Liver (tissue), 8 donors: ENCODE measurements at regions not wholly inside any gene's neighbourhood (a gene's known extent, or its start where the extent isn't known, plus 50 kb on each side); places are given as distances from the start of the nearest gene placed in this dataset.
A peak's percentile ranks its signal among the peaks of the same experiment; 100 is the strongest.
"Not testable (repeated sequence)": the region's sequence is repeated elsewhere in the genome, so short reads cannot be mapped to it uniquely, and the experiment has no call there.

Source experiments
- DNase-seq: peaks from one replicate; pipeline ENCODE4 v3.0.0-alpha.2; 2017; ENCODE audit warnings: low spot score
- H3K27ac ChIP-seq, 2 donors: one replicate each; pipeline ENCODE4 v1.7.0; 2013; ENCODE audit warnings: inconsistent platforms in 2 of 2, low read length in 2 of 2, control low read depth in 1 of 2, low read depth in 1 of 2, mild to moderate bottlenecking in 1 of 2
- H3K27me3 ChIP-seq, 4 donors: one replicate each; pipeline versions ENCODE4 v1.6.1 to v1.7.0; 2013; ENCODE audit warnings: low read length in 3 of 4, inconsistent platforms in 1 of 4, mild to moderate bottlenecking in 1 of 4, moderate library complexity in 1 of 4; ENCODE audit not compliant: control insufficient read depth in 4 of 4, insufficient read depth in 4 of 4
- H3K36me3 ChIP-seq, 4 donors: one replicate each; pipeline versions ENCODE4 v1.6.1 to v1.7.0; 2013; ENCODE audit warnings: low read length in 3 of 4, mild to moderate bottlenecking in 3 of 4, low read depth in 1 of 4, moderate library complexity in 1 of 4; ENCODE audit not compliant: control insufficient read depth in 4 of 4, insufficient read depth in 3 of 4
- H3K4me1 ChIP-seq, 4 donors: one replicate each; pipeline versions ENCODE4 v1.6.1 to v1.7.0; 2013; ENCODE audit warnings: low read length in 3 of 4, mild to moderate bottlenecking in 3 of 4, moderate library complexity in 1 of 4; ENCODE audit not compliant: control insufficient read depth in 4 of 4, insufficient read depth in 4 of 4
- H3K4me3 ChIP-seq, 3 donors: one replicate each; pipeline versions ENCODE4 v1.6.1 to v1.7.0; 2013; ENCODE audit warnings: low read length in 3 of 3, control low read depth in 1 of 3, low read depth in 1 of 3, mild to moderate bottlenecking in 1 of 3
- H3K9ac ChIP-seq, 2 donors: one replicate each; pipeline ENCODE4 v1.7.0; 2013; ENCODE audit warnings: low read length in 2 of 2, mild to moderate bottlenecking in 2 of 2, moderate library complexity in 2 of 2, control low read depth in 1 of 2, low read depth in 1 of 2
- H3K9me3 ChIP-seq, 4 donors: one replicate each; pipeline versions ENCODE4 v1.6.1 to v1.7.0; 2013; ENCODE audit warnings: low read length in 3 of 4; ENCODE audit not compliant: control insufficient read depth in 4 of 4
- ATF3 ChIP-seq: IDR thresholded peaks from 2 replicates; pipeline ENCODE4 v1.6.1; 2016; ENCODE audit warnings: antibody characterized with exemption
- EGR1 ChIP-seq, 2 donors: IDR thresholded peaks; 2 replicates each; pipeline ENCODE4 v1.6.1; 2016 to 2018; ENCODE audit warnings: antibody characterized with exemption in 2 of 2, low read depth in 2 of 2
- FOXA1 ChIP-seq: IDR thresholded peaks from 2 replicates; pipeline ENCODE4 v1.6.1; 2016; ENCODE audit warnings: antibody characterized with exemption
- FOXA2 ChIP-seq: IDR thresholded peaks from 2 replicates; pipeline ENCODE4 v1.6.1; 2016; ENCODE audit warnings: antibody characterized with exemption
- GABPA ChIP-seq, 2 donors: IDR thresholded peaks in 1 of 2; conservative IDR thresholded peaks in 1 of 2; 2 replicates each; pipeline ENCODE4 v1.6.1; 2016; ENCODE audit warnings: antibody characterized with exemption in 2 of 2, mild to moderate bottlenecking in 1 of 2, moderate library complexity in 1 of 2
- HNF4G ChIP-seq: IDR thresholded peaks from 2 replicates; pipeline ENCODE4 v1.6.1; 2016; ENCODE audit warnings: antibody characterized with exemption
- JUND ChIP-seq, 2 donors: IDR thresholded peaks; 2 replicates each; pipeline ENCODE4 v1.6.1; 2016; ENCODE audit warnings: antibody characterized with exemption in 2 of 2
- NR2F2 ChIP-seq: IDR thresholded peaks from 2 replicates; pipeline ENCODE4 v1.6.1; 2016; ENCODE audit warnings: antibody characterized with exemption
- RAD21 ChIP-seq, 2 donors: IDR thresholded peaks; 2 replicates each; pipeline ENCODE4 v1.6.1; 2016; ENCODE audit warnings: antibody characterized with exemption in 2 of 2, mild to moderate bottlenecking in 2 of 2
- RXRA ChIP-seq, 2 donors: IDR thresholded peaks; 2 replicates each; pipeline ENCODE4 v1.6.1; 2017 to 2018; ENCODE audit warnings: antibody characterized with exemption in 2 of 2, mild to moderate bottlenecking in 1 of 2
- SP1 ChIP-seq: IDR thresholded peaks from 2 replicates; pipeline ENCODE4 v1.6.1; 2018; ENCODE audit warnings: antibody characterized with exemption, mild to moderate bottlenecking
- YY1 ChIP-seq: IDR thresholded peaks from 2 replicates; pipeline ENCODE4 v1.6.1; 2016; ENCODE audit warnings: antibody characterized with exemption, mild to moderate bottlenecking
- ZBTB33 ChIP-seq: IDR thresholded peaks from 2 replicates; pipeline ENCODE4 v1.6.1; 2016; ENCODE audit warnings: antibody characterized with exemption
- WGBS: extraction: QIAGEN DNeasy Blood & Tissue Kit; methylation state at CpG from one replicate; pipeline ENCODE4 v1.1.7; 2013; 5-methylcytosine and 5-hydroxymethylcytosine counted together
- TF ChIP-seq, protein P1 (sequence below): IDR thresholded peaks from 2 replicates; pipeline ENCODE4 v1.6.1; 2016; ENCODE audit warnings: antibody characterized with exemption
- TF ChIP-seq, protein P2 (sequence below): fragments of 150-350 bp; IDR thresholded peaks from 2 replicates; pipeline ENCODE4 v1.5.1; 2017; ENCODE audit warnings: improper control_type of control experiment, low read depth, low read length; ENCODE audit not compliant: missing input control
- TF ChIP-seq, protein P3 (sequence below): IDR thresholded peaks from 2 replicates; pipeline ENCODE4 v1.6.1; 2016; ENCODE audit warnings: antibody characterized with exemption, mild to moderate bottlenecking
- donor health status: healthy.
- donor health status: healthy.
- donor health status: healthy.
- donor health status: healthy.
- donor health status: healthy.

- TF ChIP-seq, protein P1, sequence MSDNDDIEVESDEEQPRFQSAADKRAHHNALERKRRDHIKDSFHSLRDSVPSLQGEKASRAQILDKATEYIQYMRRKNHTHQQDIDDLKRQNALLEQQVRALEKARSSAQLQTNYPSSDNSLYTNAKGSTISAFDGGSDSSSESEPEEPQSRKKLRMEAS: no peak
- TF ChIP-seq GABPA (IDR thresholded peaks at IDR 0.05 in 1 of 2, conservative IDR thresholded peaks at IDR 0.05 in 1 of 2) (no peak), FOXA1 (no peak), ATF3 (no peak), RAD21 (IDR thresholded peaks at IDR 0.05) (no peak), NR2F2 (no peak), YY1 (no peak), HNF4G (no peak), EGR1 (IDR thresholded peaks at IDR 0.05; ENCODE audit: low read depth in 2 of 2) (no peak), SP1 (no peak), ZBTB33 (no peak), FOXA2 (no peak), JUND (IDR thresholded peaks at IDR 0.05) (no peak)
- TF ChIP-seq, protein P2, sequence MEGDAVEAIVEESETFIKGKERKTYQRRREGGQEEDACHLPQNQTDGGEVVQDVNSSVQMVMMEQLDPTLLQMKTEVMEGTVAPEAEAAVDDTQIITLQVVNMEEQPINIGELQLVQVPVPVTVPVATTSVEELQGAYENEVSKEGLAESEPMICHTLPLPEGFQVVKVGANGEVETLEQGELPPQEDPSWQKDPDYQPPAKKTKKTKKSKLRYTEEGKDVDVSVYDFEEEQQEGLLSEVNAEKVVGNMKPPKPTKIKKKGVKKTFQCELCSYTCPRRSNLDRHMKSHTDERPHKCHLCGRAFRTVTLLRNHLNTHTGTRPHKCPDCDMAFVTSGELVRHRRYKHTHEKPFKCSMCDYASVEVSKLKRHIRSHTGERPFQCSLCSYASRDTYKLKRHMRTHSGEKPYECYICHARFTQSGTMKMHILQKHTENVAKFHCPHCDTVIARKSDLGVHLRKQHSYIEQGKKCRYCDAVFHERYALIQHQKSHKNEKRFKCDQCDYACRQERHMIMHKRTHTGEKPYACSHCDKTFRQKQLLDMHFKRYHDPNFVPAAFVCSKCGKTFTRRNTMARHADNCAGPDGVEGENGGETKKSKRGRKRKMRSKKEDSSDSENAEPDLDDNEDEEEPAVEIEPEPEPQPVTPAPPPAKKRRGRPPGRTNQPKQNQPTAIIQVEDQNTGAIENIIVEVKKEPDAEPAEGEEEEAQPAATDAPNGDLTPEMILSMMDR: no peak
- TF ChIP-seq, protein P3, sequence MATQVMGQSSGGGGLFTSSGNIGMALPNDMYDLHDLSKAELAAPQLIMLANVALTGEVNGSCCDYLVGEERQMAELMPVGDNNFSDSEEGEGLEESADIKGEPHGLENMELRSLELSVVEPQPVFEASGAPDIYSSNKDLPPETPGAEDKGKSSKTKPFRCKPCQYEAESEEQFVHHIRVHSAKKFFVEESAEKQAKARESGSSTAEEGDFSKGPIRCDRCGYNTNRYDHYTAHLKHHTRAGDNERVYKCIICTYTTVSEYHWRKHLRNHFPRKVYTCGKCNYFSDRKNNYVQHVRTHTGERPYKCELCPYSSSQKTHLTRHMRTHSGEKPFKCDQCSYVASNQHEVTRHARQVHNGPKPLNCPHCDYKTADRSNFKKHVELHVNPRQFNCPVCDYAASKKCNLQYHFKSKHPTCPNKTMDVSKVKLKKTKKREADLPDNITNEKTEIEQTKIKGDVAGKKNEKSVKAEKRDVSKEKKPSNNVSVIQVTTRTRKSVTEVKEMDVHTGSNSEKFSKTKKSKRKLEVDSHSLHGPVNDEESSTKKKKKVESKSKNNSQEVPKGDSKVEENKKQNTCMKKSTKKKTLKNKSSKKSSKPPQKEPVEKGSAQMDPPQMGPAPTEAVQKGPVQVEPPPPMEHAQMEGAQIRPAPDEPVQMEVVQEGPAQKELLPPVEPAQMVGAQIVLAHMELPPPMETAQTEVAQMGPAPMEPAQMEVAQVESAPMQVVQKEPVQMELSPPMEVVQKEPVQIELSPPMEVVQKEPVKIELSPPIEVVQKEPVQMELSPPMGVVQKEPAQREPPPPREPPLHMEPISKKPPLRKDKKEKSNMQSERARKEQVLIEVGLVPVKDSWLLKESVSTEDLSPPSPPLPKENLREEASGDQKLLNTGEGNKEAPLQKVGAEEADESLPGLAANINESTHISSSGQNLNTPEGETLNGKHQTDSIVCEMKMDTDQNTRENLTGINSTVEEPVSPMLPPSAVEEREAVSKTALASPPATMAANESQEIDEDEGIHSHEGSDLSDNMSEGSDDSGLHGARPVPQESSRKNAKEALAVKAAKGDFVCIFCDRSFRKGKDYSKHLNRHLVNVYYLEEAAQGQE: no peak
- peaks cover 0 to 9% (median 7%) of the 10 kb centered on the region in 4 donors for H3K4me1 ChIP-seq
- 91% methylated on average over 6 of the region's 6 CpGs for WGBS
These were observed 62.9 kb upstream of the PTPN1 start for GRCh38 chr20:50447102-50447804.

DNA sequence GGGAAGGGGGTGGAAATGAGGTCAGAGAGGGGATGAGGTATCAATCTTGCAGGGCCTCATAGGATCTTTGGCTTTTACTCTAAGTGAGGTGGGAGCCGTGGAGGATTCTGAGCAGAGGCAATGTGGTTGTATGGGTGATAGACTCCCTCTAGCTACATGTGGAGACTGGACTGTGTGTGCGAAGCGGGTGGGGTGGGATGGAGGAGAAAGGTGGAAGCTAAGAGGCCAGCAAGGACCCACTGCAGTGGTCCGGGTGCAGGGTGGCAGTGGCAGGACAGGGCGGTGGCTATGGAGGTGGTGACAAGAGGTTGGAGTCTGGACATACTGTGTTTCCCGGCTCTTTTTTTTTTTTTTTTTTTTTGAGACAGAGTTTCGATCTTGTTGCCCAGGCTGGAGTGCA, 62.4 kb upstream of the PTPN1 start:
- H3K27me3 ChIP-seq: no peaks in the 10 kb centered on the region
- no peak overlapping the region for H3K9ac ChIP-seq
- no peak for DNase-seq
- 87% methylated on average over 7 of the region's 7 CpGs for WGBS
- H3K4me3 ChIP-seq: no peak overlapping the region
- TF ChIP-seq SP1: no peak
- no peak for TF ChIP-seq EGR1 (IDR thresholded peaks at IDR 0.05; ENCODE audit: low read depth in 2 of 2)
- TF ChIP-seq, protein P1: no peak
- TF ChIP-seq RAD21 (IDR thresholded peaks at IDR 0.05): no peak
- TF ChIP-seq GABPA (IDR thresholded peaks at IDR 0.05 in 1 of 2, conservative IDR thresholded peaks at IDR 0.05 in 1 of 2): no peak
- no peak for TF ChIP-seq RXRA (IDR thresholded peaks at IDR 0.05)
- no peaks in the 10 kb centered on the region for H3K9me3 ChIP-seq
- H3K4me1 ChIP-seq: peaks cover 0 to 9% (median 7%) of the 10 kb centered on the region in 4 donors
- H3K27ac ChIP-seq: no peak overlapping the region
- H3K36me3 ChIP-seq: no peaks in the 10 kb centered on the region

More at GRCh38 chr20:50447102-50447804, 62.9 kb upstream of the PTPN1 start:
- Histone ChIP-seq H3K27me3 (no peaks in the 10 kb centered on the region), H3K27ac (peak overlapping the region in 1 of 2 donors; percentile 39), H3K4me3 (no peak overlapping the region), H3K9me3 (no peaks in the 10 kb centered on the region), H3K36me3 (no peaks in the 10 kb centered on the region), H3K9ac (no peak overlapping the region)
- DNase-seq: no peak

DNA sequence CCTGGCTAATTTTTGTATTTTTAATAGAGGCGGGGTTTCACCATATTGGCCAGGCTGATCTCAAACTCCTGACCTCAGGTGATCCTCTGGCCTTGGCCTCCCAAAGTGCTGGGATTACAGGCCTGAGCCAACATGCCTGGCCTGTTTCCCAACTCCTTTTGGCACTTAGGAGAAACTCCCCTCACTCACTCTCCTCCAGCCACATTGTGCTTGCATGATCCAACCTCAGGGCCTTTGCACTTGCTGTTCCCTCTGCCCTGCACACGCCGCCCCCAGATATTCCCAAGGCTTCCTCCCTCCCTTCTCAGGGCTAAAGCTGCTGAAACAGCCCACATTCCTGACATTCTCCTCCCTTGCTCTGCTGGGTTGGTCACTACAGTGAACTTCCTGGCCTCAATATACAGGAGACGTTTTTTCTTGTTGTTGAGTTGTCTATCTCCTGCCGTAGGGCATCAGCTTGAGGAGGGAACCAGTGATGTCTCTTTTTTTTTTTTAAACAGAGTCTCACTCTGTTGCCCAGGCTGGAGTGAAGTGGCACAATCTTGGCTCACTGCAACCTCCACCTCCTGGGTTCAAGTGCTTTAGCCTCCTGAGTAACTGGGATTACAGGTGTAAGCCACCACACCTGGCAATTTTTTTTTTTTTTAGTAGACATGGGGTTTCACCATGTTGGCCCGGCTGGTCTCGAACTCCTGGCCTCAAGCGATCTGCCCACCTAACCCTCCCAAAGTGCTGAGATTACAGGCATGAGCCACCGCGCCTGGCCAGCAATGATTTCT, 61.4 kb upstream of the PTPN1 start:
- 92% methylated on average over 10 of the region's 10 CpGs for WGBS
- H3K36me3 ChIP-seq, H3K4me3 ChIP-seq, H3K27ac ChIP-seq, H3K9ac ChIP-seq, DNase-seq, H3K9me3 ChIP-seq, H3K4me1 ChIP-seq, H3K27me3 ChIP-seq: not testable (repeated sequence)
